ENCODE measurements at regions not wholly inside any gene's neighbourhood (a gene's known extent, or its start where the extent isn't known, plus 50 kb on each side); places are given as distances from the start of the nearest gene placed in this dataset.

DNA sequence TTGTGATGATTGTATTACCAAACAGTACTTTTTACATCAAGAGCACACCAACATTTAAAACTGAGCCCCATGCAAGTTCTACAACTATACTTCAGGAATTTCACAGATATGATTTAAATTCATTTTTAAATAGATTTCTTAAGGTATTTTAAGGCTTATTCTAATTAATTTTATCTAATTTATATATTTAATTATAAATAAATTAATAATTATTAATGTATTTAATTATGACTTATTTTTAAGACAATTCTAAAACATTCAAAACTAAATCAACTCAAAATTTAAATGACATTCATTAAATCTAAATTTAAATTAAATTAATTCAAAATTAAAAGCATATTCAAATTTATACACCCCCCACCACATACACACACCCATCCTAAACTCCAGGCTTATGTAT is 299.2 kb downstream of the NFIB start:
- Histone ChIP-seq H3K4me3 (no peak overlapping the region), H3K4me1 (no peaks in the 10 kb centered on the region), H3K27me3 (no peaks in the 10 kb centered on the region), H3K9me3 (no peaks in the 10 kb centered on the region), H3K36me3 (no peaks in the 10 kb centered on the region), H3K27ac (no peak overlapping the region)
- TF ChIP-seq POLR2A (IDR thresholded peaks at IDR 0.05) (no peak), EP300 (IDR thresholded peaks at IDR 0.05) (no peak), POLR2AphosphoS5 (IDR thresholded peaks at IDR 0.05) (no peak)
- no peak for ATAC-seq

DNA sequence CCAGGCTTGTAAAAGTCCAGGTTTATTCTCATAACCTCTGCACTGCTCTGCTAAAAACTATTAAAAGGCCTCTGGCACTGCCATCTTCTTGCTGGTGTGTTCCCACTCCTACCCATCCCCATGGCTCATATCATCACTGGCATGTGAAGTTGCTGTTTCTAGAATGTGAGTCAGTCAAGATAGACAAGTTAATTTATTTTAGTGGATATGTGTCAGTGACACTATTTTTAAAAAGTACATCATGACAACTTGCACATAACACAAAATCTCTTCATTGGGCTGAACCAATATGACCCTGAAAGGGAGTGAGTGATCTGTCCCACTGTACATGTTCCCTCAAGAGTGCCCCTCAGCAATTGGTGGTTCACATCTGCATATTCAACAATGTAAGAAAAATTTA is 299.7 kb downstream of the NFIB start:
- Histone ChIP-seq H3K27ac (no peak overlapping the region), H3K27me3 (no peaks in the 10 kb centered on the region), H3K4me3 (no peak overlapping the region), H3K4me1 (no peaks in the 10 kb centered on the region), H3K36me3 (no peaks in the 10 kb centered on the region), H3K9me3 (no peaks in the 10 kb centered on the region)
- no peak for TF ChIP-seq POLR2A (IDR thresholded peaks at IDR 0.05)
- ATAC-seq: no peak

DNA sequence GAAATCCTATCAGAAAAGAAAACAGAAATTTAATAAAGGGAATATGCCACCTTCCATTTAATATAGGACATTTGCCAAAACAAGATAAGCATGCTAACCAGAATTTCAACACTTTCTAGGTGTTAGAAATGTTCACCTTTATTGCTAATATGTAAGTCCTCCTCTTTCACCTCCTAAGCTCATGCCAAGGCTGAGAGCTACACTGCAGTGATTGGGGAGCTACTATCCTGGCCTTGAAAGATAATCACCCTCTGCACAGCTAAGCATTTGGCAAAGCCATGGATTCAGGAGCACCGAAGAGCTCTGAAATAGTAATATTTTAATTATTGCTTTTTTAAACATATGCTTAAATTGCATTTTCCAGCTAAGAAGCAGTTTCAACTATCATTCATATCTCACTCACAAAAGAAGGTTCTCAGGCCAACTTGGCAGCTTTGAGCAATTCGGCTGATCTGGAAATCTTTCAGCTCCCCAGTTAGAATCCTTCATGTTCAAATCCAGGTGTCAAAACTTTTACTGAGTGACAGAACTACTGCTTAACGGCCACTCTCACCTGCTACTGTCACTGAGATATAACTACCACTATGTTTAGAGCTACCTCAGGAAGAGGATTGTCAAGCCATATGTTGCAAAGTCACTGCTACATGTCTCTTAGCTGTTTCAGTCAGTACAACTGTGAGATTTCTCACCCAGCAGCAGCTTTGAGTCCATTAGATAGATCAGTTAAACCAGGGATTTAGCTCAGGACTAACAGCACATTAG is 302.0 kb downstream of the NFIB start:
- WGBS, 2 donors (ENCODE audit: low coverage in 1 of 2): 35% methylated on average over 3 of the region's 3 CpGs; no CpG with 5 or more reads in 1 of the 2 donors
- no peak overlapping the region for H3K4me3 ChIP-seq
- no peak for TF ChIP-seq POLR2A (IDR thresholded peaks at IDR 0.05)
- TF ChIP-seq, protein P1, sequence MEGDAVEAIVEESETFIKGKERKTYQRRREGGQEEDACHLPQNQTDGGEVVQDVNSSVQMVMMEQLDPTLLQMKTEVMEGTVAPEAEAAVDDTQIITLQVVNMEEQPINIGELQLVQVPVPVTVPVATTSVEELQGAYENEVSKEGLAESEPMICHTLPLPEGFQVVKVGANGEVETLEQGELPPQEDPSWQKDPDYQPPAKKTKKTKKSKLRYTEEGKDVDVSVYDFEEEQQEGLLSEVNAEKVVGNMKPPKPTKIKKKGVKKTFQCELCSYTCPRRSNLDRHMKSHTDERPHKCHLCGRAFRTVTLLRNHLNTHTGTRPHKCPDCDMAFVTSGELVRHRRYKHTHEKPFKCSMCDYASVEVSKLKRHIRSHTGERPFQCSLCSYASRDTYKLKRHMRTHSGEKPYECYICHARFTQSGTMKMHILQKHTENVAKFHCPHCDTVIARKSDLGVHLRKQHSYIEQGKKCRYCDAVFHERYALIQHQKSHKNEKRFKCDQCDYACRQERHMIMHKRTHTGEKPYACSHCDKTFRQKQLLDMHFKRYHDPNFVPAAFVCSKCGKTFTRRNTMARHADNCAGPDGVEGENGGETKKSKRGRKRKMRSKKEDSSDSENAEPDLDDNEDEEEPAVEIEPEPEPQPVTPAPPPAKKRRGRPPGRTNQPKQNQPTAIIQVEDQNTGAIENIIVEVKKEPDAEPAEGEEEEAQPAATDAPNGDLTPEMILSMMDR (IDR thresholded peaks at IDR 0.05): no peak
- no peak for TF ChIP-seq POLR2AphosphoS5 (IDR thresholded peaks at IDR 0.05)
- no peak for TF ChIP-seq EP300 (IDR thresholded peaks at IDR 0.05)
- no peak for ATAC-seq
- no peaks in the 10 kb centered on the region for H3K36me3 ChIP-seq
- no peak overlapping the region for H3K27ac ChIP-seq
- no peaks in the 10 kb centered on the region for H3K9me3 ChIP-seq
- H3K27me3 ChIP-seq: no peaks in the 10 kb centered on the region
- H3K4me1 ChIP-seq: no peaks in the 10 kb centered on the region

DNA sequence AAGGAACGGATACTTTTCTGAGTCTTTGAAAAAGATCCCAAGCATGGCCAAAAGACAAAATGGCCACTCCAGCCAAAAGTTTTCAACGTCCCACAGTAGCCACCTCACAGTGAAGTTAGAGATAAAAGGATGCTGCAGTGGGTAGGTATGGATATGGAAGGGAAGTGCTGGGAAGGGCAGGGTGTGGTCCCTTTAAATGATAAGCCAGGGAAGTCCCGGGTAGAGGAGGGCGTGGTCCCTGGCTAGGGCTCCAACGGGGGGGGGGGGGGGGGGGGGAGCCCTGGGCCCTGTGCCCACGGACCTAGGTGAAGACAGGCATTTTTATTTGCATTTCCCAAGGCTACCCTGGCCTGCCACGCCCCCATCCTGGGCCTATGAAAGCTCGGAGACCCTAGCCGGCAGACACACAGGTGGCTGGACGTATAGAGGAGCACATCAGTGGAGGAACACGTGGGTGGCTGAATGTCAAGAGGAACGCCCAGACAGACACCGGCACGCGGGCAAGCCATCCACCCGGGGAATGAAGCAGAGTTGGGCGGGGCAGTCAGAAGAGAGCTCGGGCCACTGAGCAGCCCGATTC is 306.7 kb downstream of the NFIB start:
- no peak for TF ChIP-seq EP300 (IDR thresholded peaks at IDR 0.05)
- TF ChIP-seq POLR2AphosphoS5 (IDR thresholded peaks at IDR 0.05): no peak
- TF ChIP-seq, protein P1 (IDR thresholded peaks at IDR 0.05): no peak
- TF ChIP-seq POLR2A (IDR thresholded peaks at IDR 0.05): no peak
- no peaks in the 10 kb centered on the region for H3K36me3 ChIP-seq
- H3K4me1 ChIP-seq: no peaks in the 10 kb centered on the region
- H3K27ac ChIP-seq: no peak overlapping the region
- H3K4me3 ChIP-seq: no peak overlapping the region
- H3K27me3 ChIP-seq: no peaks in the 10 kb centered on the region
- 72 to 78% methylated on average over 3 to 7 of the region's 19 CpGs for WGBS, 2 donors (ENCODE audit: low coverage in 1 of 2)
- no peaks in the 10 kb centered on the region for H3K9me3 ChIP-seq
- no peak for ATAC-seq

DNA sequence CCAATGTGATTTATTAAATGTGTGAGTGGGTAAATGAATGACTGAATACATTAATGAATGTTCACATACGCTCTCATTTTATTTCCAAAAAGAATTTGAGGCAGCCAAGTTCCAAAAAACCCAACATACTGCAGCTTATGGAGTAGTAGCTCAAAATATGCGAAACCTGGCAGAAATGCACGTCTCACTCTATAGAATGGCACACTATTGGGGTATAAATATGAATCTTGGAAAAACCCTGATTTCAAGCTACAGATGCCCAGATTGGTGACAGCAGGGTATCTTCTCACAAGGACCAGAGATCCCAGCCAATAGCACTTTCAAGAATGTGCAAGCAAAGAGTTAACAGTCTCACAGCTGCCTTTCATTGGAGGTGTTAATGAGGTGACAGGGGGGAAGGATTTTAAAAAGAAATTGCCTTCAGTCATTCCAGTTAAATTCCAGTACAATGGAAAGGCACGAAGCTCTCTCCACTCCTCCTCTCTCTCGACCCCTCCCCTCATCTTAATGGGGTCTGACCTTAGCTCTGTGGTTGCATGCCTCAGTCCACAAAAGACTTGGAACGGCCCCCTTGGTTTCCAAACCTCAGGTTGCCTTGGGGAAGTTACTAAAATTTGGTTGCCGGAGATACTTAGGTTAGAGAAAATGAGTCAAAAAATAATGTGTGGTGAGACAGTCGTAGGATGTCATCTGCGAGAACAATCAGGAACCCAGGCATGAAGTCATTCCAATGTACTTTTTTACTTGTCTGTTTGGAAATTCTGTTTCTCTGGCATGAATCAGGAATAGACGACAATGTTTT is 307.4 kb downstream of the NFIB start:
- TF ChIP-seq EP300 (IDR thresholded peaks at IDR 0.05) (no peak), POLR2A (IDR thresholded peaks at IDR 0.05) (no peak), POLR2AphosphoS5 (IDR thresholded peaks at IDR 0.05) (no peak)
- TF ChIP-seq, protein P1 (IDR thresholded peaks at IDR 0.05): no peak
- 77 to 95% methylated on average over 5 to 10 of the region's 10 CpGs for WGBS, 2 donors (ENCODE audit: low coverage in 1 of 2)
- no peak overlapping the region for H3K4me3 ChIP-seq
- H3K4me1 ChIP-seq: no peaks in the 10 kb centered on the region
- H3K9me3 ChIP-seq: no peaks in the 10 kb centered on the region
- no peak for ATAC-seq
- H3K27ac ChIP-seq: no peak overlapping the region
- no peaks in the 10 kb centered on the region for H3K36me3 ChIP-seq
- H3K27me3 ChIP-seq: no peaks in the 10 kb centered on the region

Data from gastroesophageal sphincter (tissue), 4 donors.